A549 (cell line): ENCODE measurements at regions not wholly inside any gene's neighbourhood (a gene's known extent, or its start where the extent isn't known, plus 50 kb on each side); places are given as distances from the start of the nearest gene placed in this dataset.

Source experiments
- JUNB ChIP-seq: fragments of >200 bp; sonication (Bioruptor Twin); formaldehyde crosslinking; IDR thresholded peaks from 2 replicates; pipeline ENCODE4 v1.6.1; 2016
- MYC ChIP-seq: IDR thresholded peaks from 2 replicates; pipeline ENCODE4 v1.6.1; 2012; ENCODE audit warnings: mild to moderate bottlenecking, inconsistent platforms, low read length, improper control_type of control experiment, borderline replicate concordance
- NPAS2 ChIP-seq: fragments of 250-450 bp; sonication (Bioruptor Pico); IDR thresholded peaks from 2 replicates; pipeline ENCODE4 v1.8.0; 2022; ENCODE audit warnings: mild to moderate bottlenecking, moderate library complexity, borderline replicate concordance
- PHF8 ChIP-seq: fragments of 200-600 bp; sonication (generic); IDR thresholded peaks from 2 replicates; pipeline ENCODE4 v1.6.1; 2016; ENCODE audit warnings: low read depth, mild to moderate bottlenecking, antibody characterized with exemption, moderate library complexity, borderline replicate concordance
- POLR2A ChIP-seq: IDR thresholded peaks from 2 replicates; pipeline ENCODE4 v1.6.1; 2012; ENCODE audit warnings: mild to moderate bottlenecking, low read length
- RFX5 ChIP-seq: fragments of 450-650 bp; IDR thresholded peaks from 2 replicates; pipeline ENCODE4 v1.7.1; 2014; ENCODE audit warnings: antibody characterized with exemption, mild to moderate bottlenecking, moderate library complexity
- TP53 ChIP-seq: fragments of 250-450 bp; sonication (Bioruptor Pico); IDR thresholded peaks from 2 replicates; pipeline ENCODE4 v1.5.0; 2021; ENCODE audit warnings: mild to moderate bottlenecking, moderate library complexity
- ZNF302 ChIP-seq: fragments of 250-450 bp; sonication (Bioruptor Pico); IDR thresholded peaks from 2 replicates; pipeline ENCODE4 v1.9.0; 2021; ENCODE audit warnings: inconsistent platforms, mild to moderate bottlenecking, moderate library complexity
- TF ChIP-seq, protein P1 (sequence below): fragments of >200 bp; sonication (Bioruptor Twin); formaldehyde crosslinking; IDR thresholded peaks from 3 replicates; pipeline ENCODE4 v1.5.1; 2016
- TF ChIP-seq, protein P2 (sequence below): fragments of 250-450 bp; sonication (Bioruptor Pico); IDR thresholded peaks from 2 replicates; pipeline ENCODE4 v1.5.0; 2021; ENCODE audit warnings: mild to moderate bottlenecking, moderate library complexity, borderline replicate concordance
- TF ChIP-seq, protein P3 (sequence below): fragments of 450-650 bp; IDR thresholded peaks from 2 replicates; pipeline ENCODE4 v1.6.1; 2014; ENCODE audit warnings: antibody characterized with exemption
- TF ChIP-seq, protein P4 (sequence below): fragments of 150-350 bp; IDR thresholded peaks from 2 replicates; pipeline ENCODE4 v1.6.1; 2014; ENCODE audit warnings: low read depth, mild to moderate bottlenecking, low read length

DNA sequence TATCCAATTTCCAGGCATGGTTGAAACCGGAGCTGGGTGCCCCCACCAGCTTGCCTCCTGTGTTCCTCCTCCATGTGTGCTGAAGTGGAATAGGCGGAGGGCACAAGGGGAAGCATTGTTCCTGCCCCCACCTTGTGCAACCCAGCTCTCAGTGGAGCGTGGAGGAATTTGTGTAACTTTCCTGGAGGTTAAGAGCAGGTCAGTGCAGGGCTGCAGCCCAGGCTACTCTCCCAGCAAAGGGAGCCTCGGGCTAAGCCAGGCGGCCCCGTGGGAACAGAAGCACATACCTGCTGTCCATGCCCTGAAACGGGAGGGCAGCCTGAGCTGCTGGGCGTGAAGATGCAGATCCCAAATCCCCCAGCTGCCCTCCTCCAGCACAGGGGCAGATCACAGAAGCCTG, 158.8 kb upstream of the LHX1 start:
- TF ChIP-seq TP53 (CRISPR knock-in tag) (no peak), NPAS2 (CRISPR knock-in tag) (no peak), RFX5 (no peak), POLR2A (no peak), PHF8 (no peak), MYC (no peak), ZNF302 (CRISPR knock-in tag) (no peak), JUNB (no peak)
- TF ChIP-seq, protein P1, sequence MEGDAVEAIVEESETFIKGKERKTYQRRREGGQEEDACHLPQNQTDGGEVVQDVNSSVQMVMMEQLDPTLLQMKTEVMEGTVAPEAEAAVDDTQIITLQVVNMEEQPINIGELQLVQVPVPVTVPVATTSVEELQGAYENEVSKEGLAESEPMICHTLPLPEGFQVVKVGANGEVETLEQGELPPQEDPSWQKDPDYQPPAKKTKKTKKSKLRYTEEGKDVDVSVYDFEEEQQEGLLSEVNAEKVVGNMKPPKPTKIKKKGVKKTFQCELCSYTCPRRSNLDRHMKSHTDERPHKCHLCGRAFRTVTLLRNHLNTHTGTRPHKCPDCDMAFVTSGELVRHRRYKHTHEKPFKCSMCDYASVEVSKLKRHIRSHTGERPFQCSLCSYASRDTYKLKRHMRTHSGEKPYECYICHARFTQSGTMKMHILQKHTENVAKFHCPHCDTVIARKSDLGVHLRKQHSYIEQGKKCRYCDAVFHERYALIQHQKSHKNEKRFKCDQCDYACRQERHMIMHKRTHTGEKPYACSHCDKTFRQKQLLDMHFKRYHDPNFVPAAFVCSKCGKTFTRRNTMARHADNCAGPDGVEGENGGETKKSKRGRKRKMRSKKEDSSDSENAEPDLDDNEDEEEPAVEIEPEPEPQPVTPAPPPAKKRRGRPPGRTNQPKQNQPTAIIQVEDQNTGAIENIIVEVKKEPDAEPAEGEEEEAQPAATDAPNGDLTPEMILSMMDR, result no peak
- TF ChIP-seq, protein P2, sequence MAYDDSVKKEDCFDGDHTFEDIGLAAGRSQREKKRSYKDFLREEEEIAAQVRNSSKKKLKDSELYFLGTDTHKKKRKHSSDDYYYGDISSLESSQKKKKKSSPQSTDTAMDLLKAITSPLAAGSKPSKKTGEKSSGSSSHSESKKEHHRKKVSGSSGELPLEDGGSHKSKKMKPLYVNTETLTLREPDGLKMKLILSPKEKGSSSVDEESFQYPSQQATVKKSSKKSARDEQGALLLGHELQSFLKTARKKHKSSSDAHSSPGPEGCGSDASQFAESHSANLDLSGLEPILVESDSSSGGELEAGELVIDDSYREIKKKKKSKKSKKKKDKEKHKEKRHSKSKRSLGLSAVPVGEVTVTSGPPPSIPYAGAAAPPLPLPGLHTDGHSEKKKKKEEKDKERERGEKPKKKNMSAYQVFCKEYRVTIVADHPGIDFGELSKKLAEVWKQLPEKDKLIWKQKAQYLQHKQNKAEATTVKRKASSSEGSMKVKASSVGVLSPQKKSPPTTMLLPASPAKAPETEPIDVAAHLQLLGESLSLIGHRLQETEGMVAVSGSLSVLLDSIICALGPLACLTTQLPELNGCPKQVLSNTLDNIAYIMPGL, result no peak
- TF ChIP-seq, protein P3, sequence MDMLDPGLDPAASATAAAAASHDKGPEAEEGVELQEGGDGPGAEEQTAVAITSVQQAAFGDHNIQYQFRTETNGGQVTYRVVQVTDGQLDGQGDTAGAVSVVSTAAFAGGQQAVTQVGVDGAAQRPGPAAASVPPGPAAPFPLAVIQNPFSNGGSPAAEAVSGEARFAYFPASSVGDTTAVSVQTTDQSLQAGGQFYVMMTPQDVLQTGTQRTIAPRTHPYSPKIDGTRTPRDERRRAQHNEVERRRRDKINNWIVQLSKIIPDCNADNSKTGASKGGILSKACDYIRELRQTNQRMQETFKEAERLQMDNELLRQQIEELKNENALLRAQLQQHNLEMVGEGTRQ, result no peak
- TF ChIP-seq, protein P4, sequence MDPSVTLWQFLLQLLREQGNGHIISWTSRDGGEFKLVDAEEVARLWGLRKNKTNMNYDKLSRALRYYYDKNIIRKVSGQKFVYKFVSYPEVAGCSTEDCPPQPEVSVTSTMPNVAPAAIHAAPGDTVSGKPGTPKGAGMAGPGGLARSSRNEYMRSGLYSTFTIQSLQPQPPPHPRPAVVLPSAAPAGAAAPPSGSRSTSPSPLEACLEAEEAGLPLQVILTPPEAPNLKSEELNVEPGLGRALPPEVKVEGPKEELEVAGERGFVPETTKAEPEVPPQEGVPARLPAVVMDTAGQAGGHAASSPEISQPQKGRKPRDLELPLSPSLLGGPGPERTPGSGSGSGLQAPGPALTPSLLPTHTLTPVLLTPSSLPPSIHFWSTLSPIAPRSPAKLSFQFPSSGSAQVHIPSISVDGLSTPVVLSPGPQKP, result no peak
